ENCODE measurements at regions not wholly inside any gene's neighbourhood (a gene's known extent, or its start where the extent isn't known, plus 50 kb on each side); places are given as distances from the start of the nearest gene placed in this dataset.

- no peaks in the 10 kb centered on the region for H3K4me1 Mint-ChIP-seq (ENCODE audit: low read depth)
- H3K27ac Mint-ChIP-seq, result no peak overlapping the region
- H3K27me3 Mint-ChIP-seq (ENCODE audit: insufficient read depth), result no peaks in the 10 kb centered on the region
- H3K9me3 Mint-ChIP-seq, result peaks cover 24% of the 10 kb centered on the region
- DNase-seq, result no peak
- TF ChIP-seq CTCF (IDR thresholded peaks at IDR 0.05), result no peak
- peaks cover 15% of the 10 kb centered on the region for H3K36me3 Mint-ChIP-seq (ENCODE audit: low read depth)
- no peak overlapping the region for H3K4me3 Mint-ChIP-seq
Measured at GRCh38 chr4:123580981-123581664, 184.5 kb downstream of the SPRY1 start.

- Mint-ChIP-seq H3K27ac (no peak overlapping the region), H3K27me3 (ENCODE audit: insufficient read depth) (no peaks in the 10 kb centered on the region), H3K4me3 (no peak overlapping the region), H3K4me1 (ENCODE audit: low read depth) (peaks cover 3% of the 10 kb centered on the region), H3K9me3 (peaks cover 24% of the 10 kb centered on the region), H3K36me3 (ENCODE audit: low read depth) (peaks cover 15% of the 10 kb centered on the region)
- no peak for TF ChIP-seq CTCF (IDR thresholded peaks at IDR 0.05)
- no peak for DNase-seq
Measured at GRCh38 chr4:123581802-123582201, 185.2 kb downstream of the SPRY1 start.

GRCh38 chr4:123583043-123583442 is 186.4 kb downstream of the SPRY1 start:
- Mint-ChIP-seq H3K4me1 (ENCODE audit: low read depth) (peaks cover 15% of the 10 kb centered on the region), H3K9me3 (peaks cover 24% of the 10 kb centered on the region), H3K27me3 (ENCODE audit: insufficient read depth) (no peaks in the 10 kb centered on the region), H3K36me3 (ENCODE audit: low read depth) (peaks cover 15% of the 10 kb centered on the region), H3K4me3 (no peak overlapping the region), H3K27ac (no peak overlapping the region)
- no peak for TF ChIP-seq CTCF (IDR thresholded peaks at IDR 0.05)
- DNase-seq, result no peak

GRCh38 chr4:123585111-123585510 is 188.5 kb downstream of the SPRY1 start:
- DNase-seq, result no peak
- Mint-ChIP-seq H3K36me3 (ENCODE audit: low read depth) (peaks cover 15% of the 10 kb centered on the region), H3K27me3 (ENCODE audit: insufficient read depth) (no peaks in the 10 kb centered on the region), H3K4me1 (ENCODE audit: low read depth) (peaks cover 29% of the 10 kb centered on the region), H3K4me3 (no peak overlapping the region), H3K27ac (no peak overlapping the region), H3K9me3 (peaks cover 20% of the 10 kb centered on the region)
- TF ChIP-seq CTCF (IDR thresholded peaks at IDR 0.05), result no peak

- peaks cover 29% of the 10 kb centered on the region for H3K4me1 Mint-ChIP-seq (ENCODE audit: low read depth)
- TF ChIP-seq CTCF (IDR thresholded peaks at IDR 0.05), result no peak
- H3K9me3 Mint-ChIP-seq, result no peaks in the 10 kb centered on the region
- H3K27me3 Mint-ChIP-seq (ENCODE audit: insufficient read depth), result no peaks in the 10 kb centered on the region
- H3K27ac Mint-ChIP-seq, result peak overlapping the region; percentile 86
- H3K36me3 Mint-ChIP-seq (ENCODE audit: low read depth), result no peaks in the 10 kb centered on the region
- DNase-seq, result peak; percentile 89
- H3K4me3 Mint-ChIP-seq, result peak overlapping the region; percentile 74
Measured at GRCh38 chr4:123587983-123588494, 191.4 kb downstream of the SPRY1 start.
